H9 (cell line): ENCODE measurements at regions not wholly inside any gene's neighbourhood (a gene's known extent, or its start where the extent isn't known, plus 50 kb on each side); places are given as distances from the start of the nearest gene placed in this dataset.
"Not testable (repeated sequence)": the region's sequence is repeated elsewhere in the genome, so short reads cannot be mapped to it uniquely, and the experiment has no call there.

Experiments
- DNase-seq: peaks from one replicate; pipeline ENCODE4 v3.0.0-alpha.2; 2017
- H2AFZ ChIP-seq: one replicate; pipeline ENCODE4 v1.6.1; 2013; ENCODE audit warnings: mild to moderate bottlenecking, low read length, control low read depth, moderate library complexity
- H2AK5ac ChIP-seq: 2 replicates; pipeline ENCODE4 v1.6.1; 2013; ENCODE audit warnings: low read length, control low read depth, mixed read lengths; ENCODE audit not compliant: insufficient read length
- H2BK120ac ChIP-seq: one replicate; pipeline ENCODE4 v1.6.1; 2013; ENCODE audit warnings: low read depth, mild to moderate bottlenecking, low read length, control low read depth, inconsistent platforms; ENCODE audit not compliant: poor library complexity, severe bottlenecking
- H2BK12ac ChIP-seq: 2 replicates; pipeline ENCODE4 v1.6.1; 2013; ENCODE audit warnings: low read length, control low read depth, mixed read lengths, low read depth; ENCODE audit not compliant: insufficient read length
- H2BK15ac ChIP-seq: 2 replicates; pipeline ENCODE4 v1.6.1; 2013; ENCODE audit warnings: low read depth, low read length, control low read depth
- H2BK20ac ChIP-seq: one replicate; pipeline ENCODE4 v1.6.1; 2013; ENCODE audit warnings: low read depth, mild to moderate bottlenecking, low read length, control low read depth, inconsistent platforms; ENCODE audit not compliant: poor library complexity, severe bottlenecking
- H2BK5ac ChIP-seq: 2 replicates; pipeline ENCODE4 v1.6.1; 2013; ENCODE audit warnings: low read length, control low read depth, mixed read lengths; ENCODE audit not compliant: insufficient read length
- H3K14ac ChIP-seq: 2 replicates; pipeline ENCODE4 v1.6.1; 2013; ENCODE audit warnings: low read length, control low read depth; ENCODE audit not compliant: insufficient read depth
- H3K18ac ChIP-seq: 2 replicates; pipeline ENCODE4 v1.6.1; 2013; ENCODE audit warnings: low read depth, mild to moderate bottlenecking, mixed read lengths, low read length, control low read depth; ENCODE audit not compliant: insufficient read length
- H3K23ac ChIP-seq: 2 replicates; pipeline ENCODE4 v1.6.1; 2013; ENCODE audit warnings: low read length, control low read depth, mixed read lengths, low read depth; ENCODE audit not compliant: insufficient read length
- H3K23me2 ChIP-seq: 2 replicates; pipeline ENCODE4 v1.6.1; 2013; ENCODE audit warnings: low read depth, mild to moderate bottlenecking, mixed read lengths, low read length, control low read depth; ENCODE audit not compliant: insufficient read length, poor library complexity, severe bottlenecking
- H3K27ac ChIP-seq: 2 replicates; pipeline ENCODE4 v1.5.1; 2013; ENCODE audit warnings: low read length, control low read depth, mixed read lengths, low read depth; ENCODE audit not compliant: insufficient read length
- H3K27me3 ChIP-seq: 2 replicates; pipeline ENCODE4 v1.6.1; 2013; ENCODE audit warnings: low read length, control low read depth, inconsistent platforms; ENCODE audit not compliant: insufficient read depth
- H3K4ac ChIP-seq: 2 replicates; pipeline ENCODE4 v1.6.1; 2013; ENCODE audit warnings: low read depth, mild to moderate bottlenecking, control low read depth, inconsistent platforms, low read length, moderate library complexity
- H3K4me1 ChIP-seq: 2 replicates; pipeline ENCODE4 v1.6.1; 2013; ENCODE audit warnings: low read length, control low read depth, inconsistent platforms; ENCODE audit not compliant: insufficient read depth
- H3K4me2 ChIP-seq: 2 replicates; pipeline ENCODE4 v1.6.1; 2013; ENCODE audit warnings: low read length, control low read depth, mixed read lengths; ENCODE audit not compliant: insufficient read length, insufficient read depth
- H3K56ac ChIP-seq: 2 replicates; pipeline ENCODE4 v1.6.1; 2013; ENCODE audit warnings: low read depth, mild to moderate bottlenecking, mixed read lengths, low read length, control low read depth; ENCODE audit not compliant: insufficient read length
- H3K79me1 ChIP-seq: 2 replicates; pipeline ENCODE4 v1.6.1; 2013; ENCODE audit warnings: low read depth, mild to moderate bottlenecking, moderate library complexity, low read length, control low read depth, inconsistent platforms; ENCODE audit not compliant: insufficient read depth, poor library complexity, severe bottlenecking
- H3K79me2 ChIP-seq: 2 replicates; pipeline ENCODE4 v1.6.1; 2013; ENCODE audit warnings: low read length, control low read depth, inconsistent platforms; ENCODE audit not compliant: insufficient read depth
- H3K9ac ChIP-seq: 2 replicates; pipeline ENCODE4 v1.6.1; 2013; ENCODE audit warnings: low read length, control low read depth, mixed read lengths; ENCODE audit not compliant: insufficient read length; ENCODE audit errors: extremely low read depth
- H3K9me3 ChIP-seq: one replicate; pipeline ENCODE4 v1.6.1; 2013; ENCODE audit warnings: low read depth, low read length, inconsistent platforms; ENCODE audit not compliant: control insufficient read depth
- H3T11ph ChIP-seq: one replicate; pipeline ENCODE4 v1.6.1; 2013; ENCODE audit warnings: mild to moderate bottlenecking, low read length, control low read depth, inconsistent platforms
- H4K20me1 ChIP-seq: one replicate; pipeline ENCODE4 v1.6.1; 2013; ENCODE audit not compliant: control insufficient read depth, insufficient read length, insufficient read depth
- H4K5ac ChIP-seq: 2 replicates; pipeline ENCODE4 v1.6.1; 2013; ENCODE audit warnings: low read depth, mild to moderate bottlenecking, mixed read lengths, low read length, control low read depth; ENCODE audit not compliant: insufficient read length
- H4K8ac ChIP-seq: replicated peaks from 2 replicates; pipeline ENCODE4 v1.6.1; 2013; ENCODE audit warnings: low read length, control low read depth, mixed read lengths, low read depth; ENCODE audit not compliant: insufficient read length
- H4K91ac ChIP-seq: 2 replicates; pipeline ENCODE4 v1.6.1; 2013; ENCODE audit warnings: low read depth, mild to moderate bottlenecking, moderate library complexity, mixed read lengths, low read length, control low read depth; ENCODE audit not compliant: insufficient read length
- H3K27ac Mint-ChIP-seq, 3 experiments: 2 replicates in 2 of 3; 3 replicates in 1 of 3; pipeline ENCODE4 v1.8.0; 2020 to 2021; ENCODE audit warnings: mixed read lengths in 3 of 3, mild to moderate bottlenecking in 1 of 3, moderate library complexity in 1 of 3
- H3K27me3 Mint-ChIP-seq: 2 replicates; pipeline ENCODE4 v1.8.0; 2021; ENCODE audit warnings: low read depth, mild to moderate bottlenecking, moderate library complexity, mixed read lengths
- H3K36me3 Mint-ChIP-seq, 3 experiments: 2 replicates in 2 of 3; 3 replicates in 1 of 3; pipeline ENCODE4 v1.8.0; 2020 to 2021; ENCODE audit warnings: low read depth in 3 of 3, mixed read lengths in 3 of 3; ENCODE audit not compliant: insufficient read depth in 1 of 3
- H3K4me1 Mint-ChIP-seq, 2 experiments: 2 replicates each; pipeline ENCODE4 v1.8.0; 2020; ENCODE audit warnings: mixed read lengths in 2 of 2
- H3K4me3 Mint-ChIP-seq, 2 experiments: 2 replicates in 1 of 2; 3 replicates in 1 of 2; pipeline ENCODE4 v1.8.0; 2020 to 2021; ENCODE audit warnings: mild to moderate bottlenecking in 2 of 2, mixed read lengths in 2 of 2, moderate library complexity in 1 of 2
- H3K9me3 Mint-ChIP-seq, 2 experiments: 2 replicates in 1 of 2; 3 replicates in 1 of 2; pipeline ENCODE4 v1.8.0; 2020; ENCODE audit warnings: mild to moderate bottlenecking in 2 of 2, mixed read lengths in 2 of 2, moderate library complexity in 1 of 2
- WGBS: extraction: QIAGEN DNeasy Blood & Tissue Kit; methylation state at CpG from one replicate; pipeline ENCODE4 v1.1.7; 2013; ENCODE audit warnings: missing lambda C conversion rate, low lambda C conversion rate, mixed read lengths; ENCODE audit not compliant: insufficient read length; ENCODE audit errors: extremely low coverage; 5-methylcytosine and 5-hydroxymethylcytosine counted together
- TF ChIP-seq, protein P1 (sequence below): fragments of 200-600 bp; sonication (generic); conservative IDR thresholded peaks from 3 replicates; pipeline ENCODE4 v1.8.0; 2021; ENCODE audit warnings: antibody characterized with exemption, mild to moderate bottlenecking

DNA sequence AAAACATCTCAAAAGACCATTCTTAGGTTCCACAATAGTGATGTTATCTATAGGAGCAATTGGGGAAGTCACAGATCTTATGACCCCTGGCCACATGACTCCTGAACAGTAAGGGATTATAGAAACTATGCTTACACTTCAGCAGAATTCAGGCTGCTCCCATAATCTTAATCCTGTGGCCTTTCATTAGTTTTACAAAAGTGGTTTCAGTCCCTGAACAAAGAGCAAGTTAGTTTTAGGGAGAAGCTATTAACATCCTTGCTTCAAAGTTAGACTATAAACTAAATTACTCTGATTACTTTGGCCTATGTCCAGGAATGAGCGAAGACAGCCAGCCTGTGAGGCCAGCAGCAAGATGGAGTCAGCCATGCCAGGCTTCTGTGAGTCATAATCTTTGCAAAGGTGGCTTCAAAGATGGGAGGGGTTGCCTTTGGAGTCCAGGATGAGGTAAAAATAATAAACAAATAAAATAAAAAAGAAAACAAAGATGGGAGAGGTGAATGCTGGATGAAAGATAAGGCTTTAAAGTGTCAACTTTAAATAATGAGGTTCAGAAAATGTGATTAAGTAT is 168.7 kb upstream of the NDUFV2 start:
- H3K4me1 ChIP-seq = peaks cover 10% of the 10 kb centered on the region; the same call in 1 of the 2 replicates
- H3K27ac Mint-ChIP-seq = no peak overlapping the region
- no peak overlapping the region for H2BK120ac ChIP-seq
- no peak overlapping the region for H3K4me3 Mint-ChIP-seq
- H3T11ph ChIP-seq = no peak overlapping the region
- no peaks in the 10 kb centered on the region for H4K20me1 ChIP-seq
- no peak overlapping the region for H3K56ac ChIP-seq
- H3K27me3 ChIP-seq = no peaks in the 10 kb centered on the region
- H2AFZ ChIP-seq = no peak overlapping the region
- peaks cover 42 to 54% of the 10 kb centered on the region in 2 experiments for H3K4me1 Mint-ChIP-seq
- H3K36me3 Mint-ChIP-seq = peaks cover 26 to 44% (median 32%) of the 10 kb centered on the region in 3 experiments
- no peak for DNase-seq
- no peak overlapping the region for H2BK20ac ChIP-seq
- H3K9ac ChIP-seq = no peak overlapping the region
- peaks cover 32 to 39% of the 10 kb centered on the region in 2 experiments for H3K9me3 Mint-ChIP-seq
- H3K79me1 ChIP-seq = no peaks in the 10 kb centered on the region
- no peak overlapping the region for H3K18ac ChIP-seq
- H2AK5ac ChIP-seq = no peak overlapping the region
- no peaks in the 10 kb centered on the region for H3K23me2 ChIP-seq
- H2BK12ac ChIP-seq = no peak overlapping the region
- H4K5ac ChIP-seq = no peak overlapping the region
- H3K4me2 ChIP-seq = no peak overlapping the region
- H3K23ac ChIP-seq = no peak overlapping the region
- H2BK5ac ChIP-seq = no peak overlapping the region
- peaks cover 18% of the 10 kb centered on the region for H3K9me3 ChIP-seq
- no peaks in the 10 kb centered on the region for H3K79me2 ChIP-seq
- no peaks in the 10 kb centered on the region; the same call in 1 of the 2 replicates for H3K27me3 Mint-ChIP-seq
- WGBS = no CpG with 5 or more reads among the region's 1 CpG
- no peak overlapping the region for H3K14ac ChIP-seq
- no peak overlapping the region for H3K27ac ChIP-seq
- H4K8ac ChIP-seq = no peak overlapping the region
- no peak overlapping the region for H4K91ac ChIP-seq
- TF ChIP-seq, protein P1, sequence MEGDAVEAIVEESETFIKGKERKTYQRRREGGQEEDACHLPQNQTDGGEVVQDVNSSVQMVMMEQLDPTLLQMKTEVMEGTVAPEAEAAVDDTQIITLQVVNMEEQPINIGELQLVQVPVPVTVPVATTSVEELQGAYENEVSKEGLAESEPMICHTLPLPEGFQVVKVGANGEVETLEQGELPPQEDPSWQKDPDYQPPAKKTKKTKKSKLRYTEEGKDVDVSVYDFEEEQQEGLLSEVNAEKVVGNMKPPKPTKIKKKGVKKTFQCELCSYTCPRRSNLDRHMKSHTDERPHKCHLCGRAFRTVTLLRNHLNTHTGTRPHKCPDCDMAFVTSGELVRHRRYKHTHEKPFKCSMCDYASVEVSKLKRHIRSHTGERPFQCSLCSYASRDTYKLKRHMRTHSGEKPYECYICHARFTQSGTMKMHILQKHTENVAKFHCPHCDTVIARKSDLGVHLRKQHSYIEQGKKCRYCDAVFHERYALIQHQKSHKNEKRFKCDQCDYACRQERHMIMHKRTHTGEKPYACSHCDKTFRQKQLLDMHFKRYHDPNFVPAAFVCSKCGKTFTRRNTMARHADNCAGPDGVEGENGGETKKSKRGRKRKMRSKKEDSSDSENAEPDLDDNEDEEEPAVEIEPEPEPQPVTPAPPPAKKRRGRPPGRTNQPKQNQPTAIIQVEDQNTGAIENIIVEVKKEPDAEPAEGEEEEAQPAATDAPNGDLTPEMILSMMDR = no peak
- no peak overlapping the region for H2BK15ac ChIP-seq
- H3K4ac ChIP-seq = no peak overlapping the region

DNA sequence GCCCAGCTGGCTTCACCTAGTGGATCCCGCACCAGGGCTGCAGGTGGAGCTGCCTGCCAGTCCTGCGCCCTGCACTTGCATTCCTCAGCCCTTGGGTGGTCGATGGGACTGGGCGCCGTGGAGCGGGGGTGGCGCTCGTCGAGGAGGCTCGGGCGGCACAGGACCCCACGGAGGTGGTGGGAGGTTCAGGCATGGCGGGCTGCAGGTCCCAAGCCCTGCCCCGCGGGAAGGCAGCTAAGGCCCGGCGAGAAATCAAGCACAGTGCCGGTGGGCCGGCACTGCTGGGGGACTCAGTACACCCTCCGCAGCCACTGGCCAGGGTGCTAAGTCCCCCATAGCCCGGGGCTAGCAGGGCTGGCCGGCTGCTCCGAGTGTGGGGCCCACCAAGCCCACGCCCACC is 167.2 kb upstream of the NDUFV2 start:
- WGBS = no CpG with 5 or more reads among the region's 24 CpGs
- H4K20me1 ChIP-seq, DNase-seq, H3K79me1 ChIP-seq, H4K5ac ChIP-seq, H3K23me2 ChIP-seq, H2BK20ac ChIP-seq, H3K18ac ChIP-seq, H2BK5ac ChIP-seq, H3K14ac ChIP-seq, H3K4me2 ChIP-seq, H3K27me3 ChIP-seq, H3K79me2 ChIP-seq, H4K91ac ChIP-seq, H3K27ac Mint-ChIP-seq, H3T11ph ChIP-seq, H3K23ac ChIP-seq, H3K27me3 Mint-ChIP-seq, H3K9me3 ChIP-seq, H2AK5ac ChIP-seq, H4K8ac ChIP-seq, H2BK15ac ChIP-seq, H3K56ac ChIP-seq, H3K9ac ChIP-seq, H2BK12ac ChIP-seq, H2AFZ ChIP-seq, H3K4me3 Mint-ChIP-seq, H2BK120ac ChIP-seq, H3K27ac ChIP-seq, H3K4ac ChIP-seq: not testable (repeated sequence)
- peaks cover 16 to 29% (median 19%) of the 10 kb centered on the region in 3 experiments for H3K36me3 Mint-ChIP-seq
- H3K4me1 Mint-ChIP-seq = peaks cover 52 to 68% of the 10 kb centered on the region in 2 experiments
- H3K9me3 Mint-ChIP-seq = peaks cover 17 to 25% of the 10 kb centered on the region in 2 experiments
- H3K4me1 ChIP-seq = peaks cover 10% of the 10 kb centered on the region; the same call in 1 of the 2 replicates
